ENCODE measurements at regions not wholly inside any gene's neighbourhood (a gene's known extent, or its start where the extent isn't known, plus 50 kb on each side); places are given as distances from the start of the nearest gene placed in this dataset.
A peak's percentile ranks its signal among the peaks of the same experiment; 100 is the strongest.

GRCh38 chrX:139194571-139195280 lies 335.8 kb upstream of the F9 start:
- H3K4me3 ChIP-seq (ENCODE audit: low read depth, low read length), result peak overlapping the region; percentile 29
- TF ChIP-seq, protein P1, sequence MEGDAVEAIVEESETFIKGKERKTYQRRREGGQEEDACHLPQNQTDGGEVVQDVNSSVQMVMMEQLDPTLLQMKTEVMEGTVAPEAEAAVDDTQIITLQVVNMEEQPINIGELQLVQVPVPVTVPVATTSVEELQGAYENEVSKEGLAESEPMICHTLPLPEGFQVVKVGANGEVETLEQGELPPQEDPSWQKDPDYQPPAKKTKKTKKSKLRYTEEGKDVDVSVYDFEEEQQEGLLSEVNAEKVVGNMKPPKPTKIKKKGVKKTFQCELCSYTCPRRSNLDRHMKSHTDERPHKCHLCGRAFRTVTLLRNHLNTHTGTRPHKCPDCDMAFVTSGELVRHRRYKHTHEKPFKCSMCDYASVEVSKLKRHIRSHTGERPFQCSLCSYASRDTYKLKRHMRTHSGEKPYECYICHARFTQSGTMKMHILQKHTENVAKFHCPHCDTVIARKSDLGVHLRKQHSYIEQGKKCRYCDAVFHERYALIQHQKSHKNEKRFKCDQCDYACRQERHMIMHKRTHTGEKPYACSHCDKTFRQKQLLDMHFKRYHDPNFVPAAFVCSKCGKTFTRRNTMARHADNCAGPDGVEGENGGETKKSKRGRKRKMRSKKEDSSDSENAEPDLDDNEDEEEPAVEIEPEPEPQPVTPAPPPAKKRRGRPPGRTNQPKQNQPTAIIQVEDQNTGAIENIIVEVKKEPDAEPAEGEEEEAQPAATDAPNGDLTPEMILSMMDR (IDR thresholded peaks at IDR 0.05; ENCODE audit: low read depth, low read length), result no peak
- DNase-seq (ENCODE audit: low read depth, low spot score), result no peak
- in situ Hi-C loops (cut with HindIII; ENCODE audit: low sequenced_read_pairs), result no loop called here

DNA sequence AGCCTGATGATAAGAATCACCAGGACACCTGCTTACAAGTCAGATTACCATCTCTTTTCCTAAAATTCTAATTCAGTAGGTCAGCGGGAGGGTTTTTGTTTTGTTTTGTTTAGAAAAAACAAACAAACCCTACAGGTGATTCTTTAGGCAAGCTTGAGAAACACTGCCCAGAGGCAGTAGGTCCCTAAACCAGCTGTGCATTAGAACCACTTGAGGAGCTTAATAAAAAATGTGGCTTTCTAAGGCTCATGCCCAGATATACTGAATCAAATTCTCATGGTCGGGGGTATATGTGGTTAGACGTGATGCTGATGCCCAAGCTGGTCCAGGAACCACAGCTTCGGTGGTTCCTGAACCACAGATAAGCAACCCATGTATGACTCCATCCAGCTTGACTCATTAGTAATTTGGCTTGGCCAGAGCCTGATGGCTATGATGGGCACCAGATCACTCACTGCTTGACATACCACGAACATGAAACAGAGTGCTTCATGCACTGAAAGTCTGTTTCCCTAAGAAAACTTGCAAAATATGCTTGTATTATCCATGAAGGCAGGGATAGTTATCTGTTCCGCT lies 338.1 kb upstream of the F9 start:
- DNase-seq (ENCODE audit: low read depth, low spot score), result no peak
- H3K4me3 ChIP-seq (ENCODE audit: low read depth, low read length), result no peak overlapping the region
- TF ChIP-seq, protein P1 (IDR thresholded peaks at IDR 0.05; ENCODE audit: low read depth, low read length), result no peak
- in situ Hi-C loops (cut with HindIII; ENCODE audit: low sequenced_read_pairs), result no loop called here

GRCh38 chrX:139191746-139192385 lies 338.7 kb upstream of the F9 start:
- no peak overlapping the region for H3K4me3 ChIP-seq (ENCODE audit: low read depth, low read length)
- TF ChIP-seq, protein P1 (IDR thresholded peaks at IDR 0.05; ENCODE audit: low read depth, low read length), result no peak
- in situ Hi-C loops (cut with HindIII; ENCODE audit: low sequenced_read_pairs), result no loop called here
- DNase-seq (ENCODE audit: low read depth, low spot score), result no peak

DNA sequence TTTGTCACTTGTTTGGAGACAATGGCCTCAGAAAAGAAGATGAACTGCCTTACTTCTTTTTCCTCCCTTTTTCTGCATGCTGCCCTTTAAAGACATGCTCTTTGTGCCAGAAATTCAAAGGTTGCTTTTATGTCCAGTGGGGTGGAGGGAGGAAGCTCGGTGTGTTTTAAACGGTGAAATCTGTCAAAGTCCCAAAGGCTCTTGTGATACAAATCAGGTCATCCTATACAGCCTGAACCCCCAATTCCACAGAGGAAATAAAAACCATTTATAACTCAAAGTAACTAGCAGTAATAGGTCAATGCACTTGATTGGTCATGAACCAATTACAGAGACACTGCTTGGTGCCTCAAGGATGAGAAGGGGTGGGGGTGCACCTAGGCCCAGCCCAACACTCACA lies 339.3 kb upstream of the F9 start:
- in situ Hi-C loops (cut with HindIII; ENCODE audit: low sequenced_read_pairs), result no loop called here

DNA sequence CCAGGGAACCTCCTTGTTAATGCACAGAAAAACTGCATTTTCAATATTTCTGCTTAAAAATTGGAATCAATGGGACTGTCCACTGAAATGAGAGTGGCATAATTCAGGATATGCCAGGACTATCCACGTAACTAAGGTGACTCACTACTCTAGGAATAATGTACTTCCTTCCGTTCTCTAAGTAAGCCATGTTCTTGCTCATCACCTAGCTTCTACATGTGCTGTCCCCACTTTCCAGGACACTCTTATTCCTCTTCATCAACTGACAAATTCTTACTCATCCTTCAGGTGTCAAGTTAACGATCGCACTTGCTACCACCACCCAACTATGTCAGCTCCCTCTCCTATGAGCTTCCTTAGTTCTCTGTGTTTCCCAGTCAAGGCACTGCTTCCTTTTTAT lies 342.8 kb upstream of the F9 start:
- H3K4me3 ChIP-seq (ENCODE audit: low read depth, low read length), result no peak overlapping the region
- in situ Hi-C loops (cut with HindIII; ENCODE audit: low sequenced_read_pairs), result no loop called here
- TF ChIP-seq, protein P1 (IDR thresholded peaks at IDR 0.05; ENCODE audit: low read depth, low read length), result no peak
- no peak for DNase-seq (ENCODE audit: low read depth, low spot score)

More for the DNA sequence above, 339.3 kb upstream of the F9 start:
- H3K4me3 ChIP-seq (ENCODE audit: low read depth, low read length), result no peak overlapping the region
- TF ChIP-seq, protein P1 (IDR thresholded peaks at IDR 0.05; ENCODE audit: low read depth, low read length), result no peak
- no peak for DNase-seq (ENCODE audit: low read depth, low spot score)

- no peak overlapping the region for H3K4me3 ChIP-seq (ENCODE audit: low read depth, low read length)
- DNase-seq (ENCODE audit: low read depth, low spot score), result no peak
- TF ChIP-seq, protein P1 (IDR thresholded peaks at IDR 0.05; ENCODE audit: low read depth, low read length), result no peak
- in situ Hi-C loops (cut with HindIII; ENCODE audit: low sequenced_read_pairs), result no loop called here
Observed at GRCh38 chrX:139186991-139187390, 343.5 kb upstream of the F9 start.

Measured in astrocyte of the spinal cord (primary cell).